Neuronal stem cell (in vitro differentiated cells): ENCODE measurements at regions not wholly inside any gene's neighbourhood (a gene's known extent, or its start where the extent isn't known, plus 50 kb on each side); places are given as distances from the start of the nearest gene placed in this dataset.
A peak's percentile ranks its signal among the peaks of the same experiment; 100 is the strongest.
"Not testable (repeated sequence)": the region's sequence is repeated elsewhere in the genome, so short reads cannot be mapped to it uniquely, and the experiment has no call there.

Experiments
- DNase-seq: peaks from one replicate; pipeline ENCODE4 v3.0.0-alpha.2; 2013; ENCODE audit warnings: low spot score
- H2AFZ ChIP-seq: one replicate; pipeline ENCODE4 v1.6.1; 2013; ENCODE audit warnings: mild to moderate bottlenecking, low read length, inconsistent platforms
- H2AK5ac ChIP-seq: 2 replicates; pipeline ENCODE4 v1.6.1; 2013; ENCODE audit warnings: low read depth, mild to moderate bottlenecking, inconsistent platforms, low read length, moderate library complexity, mixed read lengths
- H2BK120ac ChIP-seq: 2 replicates; pipeline ENCODE4 v1.6.1; 2013; ENCODE audit warnings: low read depth, mild to moderate bottlenecking, inconsistent platforms, low read length, moderate library complexity, mixed read lengths
- H2BK12ac ChIP-seq: one replicate; pipeline ENCODE4 v1.6.1; 2013; ENCODE audit warnings: low read length, inconsistent platforms
- H2BK15ac ChIP-seq: 2 replicates; pipeline ENCODE4 v1.6.1; 2013; ENCODE audit warnings: mild to moderate bottlenecking, low read length, inconsistent platforms, mixed read lengths
- H2BK5ac ChIP-seq: one replicate; pipeline ENCODE4 v1.6.1; 2013; ENCODE audit warnings: inconsistent platforms, mild to moderate bottlenecking, low read length, moderate library complexity
- H3K14ac ChIP-seq: one replicate; pipeline ENCODE4 v1.6.1; 2013; ENCODE audit warnings: low read length, inconsistent platforms
- H3K18ac ChIP-seq: 2 replicates; pipeline ENCODE4 v1.6.1; 2013; ENCODE audit warnings: low read length, inconsistent platforms
- H3K23ac ChIP-seq: 2 replicates; pipeline ENCODE4 v1.6.1; 2013; ENCODE audit warnings: low read depth, mild to moderate bottlenecking, mixed read lengths, low read length, inconsistent platforms; ENCODE audit not compliant: poor library complexity
- H3K27ac ChIP-seq: replicated peaks from 3 replicates; pipeline ENCODE4 v1.5.1; 2013; ENCODE audit warnings: low read length, inconsistent platforms
- H3K27me3 ChIP-seq, 3 experiments: 2 replicates each; pipeline ENCODE4 v1.6.1; 2013; ENCODE audit warnings: low read length in 3 of 3, mild to moderate bottlenecking in 2 of 3, inconsistent platforms in 1 of 3, low read depth in 1 of 3, mixed read lengths in 1 of 3, moderate library complexity in 1 of 3; ENCODE audit not compliant: control insufficient read depth in 3 of 3, insufficient read depth in 3 of 3
- H3K36me3 ChIP-seq, 2 donors: replicated peaks in 1 of 2; 2 replicates each; pipeline ENCODE4 v1.6.1; 2013; ENCODE audit warnings: low read length in 2 of 2; ENCODE audit not compliant: control insufficient read depth in 2 of 2, insufficient read depth in 2 of 2
- H3K4ac ChIP-seq: 2 replicates; pipeline ENCODE4 v1.6.1; 2013; ENCODE audit warnings: inconsistent platforms, mild to moderate bottlenecking, low read length, moderate library complexity
- H3K4me1 ChIP-seq, 2 donors: 1 replicate in 1 of 2; 2 replicates in 1 of 2; pipeline ENCODE4 v1.6.1; 2013; ENCODE audit warnings: low read length in 2 of 2, low read depth in 1 of 2; ENCODE audit not compliant: control insufficient read depth in 2 of 2, insufficient read depth in 1 of 2
- H3K4me2 ChIP-seq: one replicate; pipeline ENCODE4 v1.6.1; 2013; ENCODE audit warnings: mild to moderate bottlenecking, low read length, inconsistent platforms; ENCODE audit not compliant: insufficient read depth, poor library complexity, severe bottlenecking
- H3K4me3 ChIP-seq, 2 donors: 2 replicates each; pipeline ENCODE4 v1.5.1; 2013; ENCODE audit warnings: low read length in 2 of 2, mild to moderate bottlenecking in 2 of 2, inconsistent platforms in 1 of 2, moderate library complexity in 1 of 2
- H3K79me1 ChIP-seq: one replicate; pipeline ENCODE4 v1.6.1; 2013; ENCODE audit warnings: low read depth, mild to moderate bottlenecking, inconsistent platforms, low read length, moderate library complexity
- H3K9ac ChIP-seq: one replicate; pipeline ENCODE4 v1.6.1; 2013; ENCODE audit warnings: mild to moderate bottlenecking, low read depth, low read length, inconsistent platforms; ENCODE audit not compliant: poor library complexity
- H3K9me3 ChIP-seq, 2 donors: replicated peaks in 1 of 2; 2 replicates each; pipeline versions ENCODE3 to v1.6.1; 2013; ENCODE audit warnings: low read length in 2 of 2, mild to moderate bottlenecking in 2 of 2, inconsistent platforms in 1 of 2, low read depth in 1 of 2, mixed read lengths in 1 of 2, moderate library complexity in 1 of 2; ENCODE audit not compliant: control insufficient read depth in 2 of 2, insufficient read depth in 1 of 2
- H4K8ac ChIP-seq: one replicate; pipeline ENCODE4 v1.6.1; 2013; ENCODE audit warnings: low read depth, mild to moderate bottlenecking, inconsistent platforms, low read length, moderate library complexity
- H4K91ac ChIP-seq: one replicate; pipeline ENCODE4 v1.6.1; 2013; ENCODE audit warnings: low read length, low read depth, mild to moderate bottlenecking, inconsistent platforms; ENCODE audit not compliant: poor library complexity
- WGBS, 2 donors: extraction: QIAGEN DNeasy Blood & Tissue Kit; methylation state at CpG; one replicate each; pipeline ENCODE4 v1.1.7; 2013; ENCODE audit warnings: missing lambda C conversion rate in 2 of 2, mixed read lengths in 1 of 2; ENCODE audit not compliant: insufficient read length in 2 of 2, insufficient replicate concordance in 1 of 2; ENCODE audit errors: extremely low coverage in 2 of 2; 5-methylcytosine and 5-hydroxymethylcytosine counted together

DNA sequence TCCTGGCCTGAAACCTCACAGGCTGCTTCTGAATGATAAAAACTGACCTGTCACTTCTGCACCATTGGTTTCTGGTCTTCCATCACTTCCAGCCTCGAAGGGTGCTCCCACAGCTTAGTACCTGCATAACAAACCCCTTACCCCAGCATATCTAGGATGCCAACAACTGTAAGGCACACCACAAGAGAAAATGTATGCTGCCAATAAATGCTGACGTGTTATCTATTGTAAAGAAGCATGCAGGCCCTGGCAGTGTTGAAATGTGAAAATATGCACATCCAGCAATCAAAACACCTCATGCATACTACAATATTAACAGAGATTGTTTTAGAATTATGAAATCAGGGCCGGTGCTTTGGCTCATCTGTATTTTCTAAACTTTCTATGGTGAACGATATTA lies 242.0 kb upstream of the NSMCE3 start:
- Histone ChIP-seq H2BK15ac (no peak overlapping the region), H3K9me3 (no peaks in the 10 kb centered on the region), H3K23ac (no peak overlapping the region), H3K27ac (no peak overlapping the region), H2BK120ac (no peak overlapping the region), H3K4ac (no peak overlapping the region), H2BK12ac (no peak overlapping the region), H3K36me3 (no peaks in the 10 kb centered on the region), H4K91ac (no peak overlapping the region), H3K27me3 (no peaks in the 10 kb centered on the region), H4K8ac (no peak overlapping the region), H2BK5ac (no peak overlapping the region), H3K14ac (no peak overlapping the region), H3K18ac (no peak overlapping the region), H3K9ac (no peak overlapping the region), H3K4me1 (no peaks in the 10 kb centered on the region), H3K79me1 (no peaks in the 10 kb centered on the region), H3K4me3 (peak overlapping the region in 1 of 2 donors; percentile 36), H3K4me2 (no peak overlapping the region), H2AK5ac (no peak overlapping the region), H2AFZ (no peak overlapping the region)
- no peak for DNase-seq
- no CpG with 5 or more reads among the region's 4 CpGs for WGBS, 2 donors

DNA sequence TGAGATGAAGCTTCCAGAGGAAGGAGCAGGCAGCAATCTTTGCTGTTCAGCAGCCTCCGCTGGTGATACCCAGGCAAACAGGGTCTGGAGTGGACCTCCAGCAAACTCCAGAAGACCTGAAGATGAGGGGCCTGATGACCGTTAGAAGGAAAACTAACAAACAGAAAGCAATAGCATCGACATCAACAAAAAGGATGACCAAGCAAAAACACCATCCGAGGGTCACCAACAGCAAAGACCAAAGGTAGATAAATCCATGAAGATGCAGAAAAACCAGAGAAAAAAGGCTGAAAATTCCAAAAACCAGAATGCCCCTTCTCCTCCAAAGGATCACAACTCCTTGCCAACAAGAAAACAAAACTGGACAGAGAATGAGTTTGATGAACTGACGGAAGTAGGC lies 235.9 kb upstream of the NSMCE3 start:
- not testable (repeated sequence) for H4K8ac ChIP-seq, H2BK15ac ChIP-seq, H3K14ac ChIP-seq, H2AFZ ChIP-seq, H3K4me1 ChIP-seq, H3K79me1 ChIP-seq, H3K4me3 ChIP-seq, H3K9me3 ChIP-seq, H3K27ac ChIP-seq, H2BK120ac ChIP-seq, H3K9ac ChIP-seq, H3K4ac ChIP-seq, H3K18ac ChIP-seq, H2AK5ac ChIP-seq, H2BK12ac ChIP-seq, H3K23ac ChIP-seq, H4K91ac ChIP-seq, H3K36me3 ChIP-seq, H3K4me2 ChIP-seq, H3K27me3 ChIP-seq, H2BK5ac ChIP-seq, DNase-seq
- no CpG with 5 or more reads among the region's 5 CpGs for WGBS, 2 donors

DNA sequence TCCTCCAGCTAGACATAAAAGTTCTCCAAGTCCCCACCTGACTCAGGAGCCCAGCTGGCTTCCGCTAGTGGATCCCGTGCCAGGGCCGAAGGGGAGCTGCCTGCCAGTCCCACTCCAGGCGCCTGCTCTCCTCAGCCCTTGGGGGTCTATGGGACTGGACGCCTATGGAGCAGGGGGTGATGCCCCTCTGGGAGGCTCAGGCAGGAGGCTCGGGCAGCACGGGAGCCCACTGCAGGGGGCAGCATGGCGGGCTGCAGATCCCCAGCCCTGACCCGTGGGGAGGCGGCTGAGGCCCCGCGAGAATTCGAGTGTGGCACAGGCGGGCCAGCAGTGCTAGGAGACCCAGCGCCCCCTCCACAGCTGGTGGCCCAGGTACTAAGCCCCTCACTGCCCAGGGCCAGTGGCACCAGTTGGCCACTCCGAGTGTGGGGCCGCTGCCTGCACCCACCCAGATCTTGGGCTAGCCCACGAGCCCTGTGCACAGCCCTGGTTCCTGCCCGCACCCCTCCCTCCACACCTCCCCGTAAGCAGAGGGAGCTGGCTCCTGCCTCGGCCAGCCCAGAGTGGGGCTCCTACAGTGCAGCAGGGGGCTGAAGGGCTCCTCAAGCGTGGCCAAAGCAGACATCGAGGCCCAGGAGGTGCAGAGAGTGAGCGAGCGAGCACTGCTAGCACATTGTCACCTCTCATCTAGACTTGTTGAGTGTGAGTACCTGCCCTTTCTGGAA lies 221.3 kb upstream of the NSMCE3 start:
- Histone ChIP-seq H3K79me1 (no peaks in the 10 kb centered on the region), H2AK5ac (no peak overlapping the region), H2BK120ac (no peak overlapping the region), H2BK12ac (no peak overlapping the region), H4K8ac (no peak overlapping the region), H4K91ac (no peak overlapping the region), H3K9me3 (peaks cover 0 to 5% of the 10 kb centered on the region in 2 donors), H3K4me1 (no peaks in the 10 kb centered on the region), H3K23ac (no peak overlapping the region), H3K4ac (no peak overlapping the region), H3K36me3 (no peaks in the 10 kb centered on the region), H3K14ac (no peak overlapping the region), H3K27me3 (no peaks in the 10 kb centered on the region), H3K4me2 (no peak overlapping the region), H3K4me3 (peak overlapping the region in 1 of 2 donors; percentile 66), H3K18ac (no peak overlapping the region), H2BK5ac (no peak overlapping the region), H3K27ac (no peak overlapping the region), H2BK15ac (no peak overlapping the region), H2AFZ (no peak overlapping the region), H3K9ac (no peak overlapping the region)
- DNase-seq = no peak
- WGBS, 2 donors = no CpG with 5 or more reads among the region's 25 CpGs

DNA sequence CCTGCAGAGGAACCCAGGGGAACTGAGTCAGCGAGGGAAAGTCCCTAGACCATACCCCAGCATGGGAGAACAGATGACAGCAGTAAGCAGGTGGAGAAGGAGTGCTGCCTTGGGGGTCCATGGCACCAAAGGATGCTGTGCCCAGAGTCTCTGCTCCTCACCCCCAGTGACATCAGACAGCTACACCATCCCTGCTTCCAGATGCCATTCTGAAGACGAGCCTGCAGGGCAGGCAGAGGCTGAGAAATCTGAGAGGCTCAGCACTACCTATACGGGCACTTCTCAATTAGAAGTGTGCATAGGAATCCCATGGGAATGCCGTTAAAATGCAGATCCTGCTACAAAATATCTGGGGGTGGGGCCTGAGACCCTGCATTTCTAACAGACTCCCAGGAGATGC lies 211.3 kb upstream of the NSMCE3 start:
- H3K4me1 ChIP-seq = no peaks in the 10 kb centered on the region
- H3K27ac ChIP-seq = no peak overlapping the region
- no peak overlapping the region for H3K23ac ChIP-seq

More for the DNA sequence above, 211.3 kb upstream of the NSMCE3 start:
- Histone ChIP-seq H3K4me3 (no peak overlapping the region), H3K9me3 (no peaks in the 10 kb centered on the region), H4K91ac (no peak overlapping the region), H3K14ac (no peak overlapping the region), H3K4me2 (no peak overlapping the region), H2AK5ac (no peak overlapping the region), H3K36me3 (no peaks in the 10 kb centered on the region), H3K27me3 (no peaks in the 10 kb centered on the region), H2AFZ (no peak overlapping the region), H2BK12ac (no peak overlapping the region), H2BK120ac (no peak overlapping the region), H3K18ac (no peak overlapping the region), H4K8ac (no peak overlapping the region), H3K4ac (no peak overlapping the region), H2BK15ac (no peak overlapping the region), H3K79me1 (no peaks in the 10 kb centered on the region), H2BK5ac (peak overlapping the region; percentile 25), H3K9ac (no peak overlapping the region)
- no peak for DNase-seq
- no CpG with 5 or more reads among the region's 4 CpGs for WGBS, 2 donors
